Sciatic nerve (tissue), 2 donors: ENCODE measurements at regions not wholly inside any gene's neighbourhood (a gene's known extent, or its start where the extent isn't known, plus 50 kb on each side); places are given as distances from the start of the nearest gene placed in this dataset.

Experiments
- ATAC-seq: fragments of 200-7000 bp; cut with Tn5 transposase; one replicate; pipeline ENCODE4 v1.9.1; 2020; ENCODE audit warnings: mild to moderate bottlenecking, moderate library complexity
- DNase-seq: peaks from one replicate; pipeline ENCODE4 v3.0.0-alpha.2; 2020; ENCODE audit warnings: low spot score
- intact Hi-C: fragments of 100-400 bp; cut with DNase I; formaldehyde crosslinking; loops from one replicate; pipeline ENCODE4 v1.14.2; 2022
- donor health status: DM: no; HTN: no; CAD: no.
- donor health status: DM: no; HTN: no; CAD: no.

DNA sequence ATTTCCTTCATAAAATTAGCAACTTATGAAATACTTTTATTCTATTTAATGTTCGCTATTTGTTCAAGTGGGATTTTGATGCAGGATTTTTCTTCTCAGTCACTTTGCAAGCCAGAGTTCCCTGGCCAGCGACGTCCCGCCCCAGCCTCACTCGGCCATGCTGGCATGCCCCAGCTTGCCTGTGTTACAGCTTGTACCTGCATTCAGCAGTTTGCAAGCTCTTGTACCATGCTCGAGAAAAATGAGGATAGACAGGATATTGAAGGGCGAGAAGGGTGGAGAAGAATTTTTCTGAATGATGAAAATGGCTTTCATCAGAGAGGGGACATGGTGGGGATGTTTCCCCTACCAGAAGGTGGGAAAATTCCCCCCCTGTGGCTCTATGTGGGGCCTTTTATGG lies 2180.2 kb upstream of the PCDH20 start:
- no peak for ATAC-seq
- no peak for DNase-seq
- intact Hi-C loops = no loop called here

GRCh38 chr13:63586467-63586866 lies 2170.8 kb upstream of the PCDH20 start:
- DNase-seq = no peak
- ATAC-seq = no peak
- intact Hi-C loops = no loop called here

DNA sequence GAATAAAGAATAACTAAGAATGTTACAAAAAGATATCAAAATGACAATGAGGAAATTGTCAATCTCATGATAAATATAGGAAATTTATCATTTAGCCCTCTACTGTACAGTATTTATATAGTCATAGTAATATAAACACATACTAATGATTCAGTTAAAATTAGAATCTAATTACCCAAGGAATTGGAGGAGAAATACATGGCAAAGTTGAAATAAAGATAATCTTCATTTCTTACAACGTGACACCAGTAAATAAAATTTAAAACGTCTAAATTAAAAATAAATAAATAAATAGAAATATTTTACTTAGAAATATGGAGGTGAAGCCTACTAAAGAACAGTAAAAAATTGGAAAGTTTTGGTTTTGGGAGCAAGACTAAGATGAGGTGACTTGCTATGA lies 2163.1 kb upstream of the PCDH20 start:
- no peak for ATAC-seq
- DNase-seq = no peak
- intact Hi-C loops = no loop called here

GRCh38 chr13:63567031-63567430 lies 2151.4 kb upstream of the PCDH20 start:
- DNase-seq (no peak), ATAC-seq (no peak)
- intact Hi-C loops = no loop called here

DNA sequence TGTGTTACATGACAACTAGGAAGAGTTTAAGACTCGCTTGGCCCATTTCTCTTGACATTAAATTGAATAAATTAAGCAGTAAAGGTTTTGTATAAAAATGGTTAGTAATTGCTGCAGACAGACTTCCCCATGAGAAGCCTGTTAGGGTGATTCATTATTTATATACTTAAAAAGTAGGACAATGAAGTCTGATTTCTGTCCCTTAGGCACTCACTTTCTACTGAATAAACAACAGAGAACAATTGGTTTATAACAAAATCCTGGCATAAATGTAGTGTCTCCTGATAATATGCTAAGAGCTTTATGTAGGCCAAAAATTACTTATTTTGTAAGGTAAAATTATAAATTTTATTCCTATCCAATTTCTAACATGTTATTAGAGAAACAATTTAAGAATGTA lies 2138.5 kb upstream of the PCDH20 start:
- ATAC-seq = no peak
- intact Hi-C loops = no loop called here
- DNase-seq = no peak

- ATAC-seq = no peak
- DNase-seq = no peak
Measured at GRCh38 chr13:63551731-63552130, 2136.1 kb upstream of the PCDH20 start.

DNA sequence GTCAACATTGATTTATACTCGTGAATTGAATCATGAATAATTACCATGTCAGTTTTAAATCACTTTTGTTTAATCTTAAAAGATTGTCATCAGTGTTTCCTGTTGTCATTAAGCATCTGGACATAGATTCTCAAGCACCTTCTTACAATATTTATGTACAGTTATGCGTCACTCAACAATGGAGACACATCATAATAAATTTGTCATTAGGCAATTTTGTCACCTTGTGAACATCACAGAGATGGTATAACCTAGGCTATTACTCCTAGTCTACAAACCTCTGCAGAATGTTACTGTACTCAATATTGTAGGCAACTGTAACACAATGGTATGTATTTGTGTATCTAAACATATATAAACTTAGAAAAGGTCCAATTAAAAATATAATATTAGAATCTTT lies 2130.9 kb upstream of the PCDH20 start:
- intact Hi-C loops = no loop called here

More at GRCh38 chr13:63551731-63552130, 2136.1 kb upstream of the PCDH20 start:
- intact Hi-C loops = no loop called here

DNA sequence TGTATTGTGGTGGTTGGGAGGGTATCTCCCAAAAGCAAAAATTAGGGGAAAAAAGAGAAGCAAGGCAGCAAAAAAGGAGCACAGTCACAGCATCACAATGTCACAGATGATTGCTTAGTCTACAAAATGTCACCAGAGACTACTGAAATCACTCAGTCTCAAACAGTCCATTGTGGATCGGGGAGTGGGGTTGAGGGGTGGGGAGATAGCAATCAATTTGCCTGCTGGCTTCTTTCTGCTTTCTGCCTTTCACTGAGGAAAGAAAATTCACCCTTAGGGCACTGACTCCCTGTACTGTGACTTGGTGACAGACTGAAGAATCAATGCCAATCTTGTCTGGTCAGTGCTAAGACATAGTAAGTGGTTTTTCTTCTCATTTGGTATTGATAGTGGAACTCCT lies 2127.1 kb upstream of the PCDH20 start:
- intact Hi-C loops = no loop called here
- no peak for DNase-seq
- no peak for ATAC-seq

More for the DNA sequence above, 2130.9 kb upstream of the PCDH20 start:
- ATAC-seq = no peak
- DNase-seq = no peak

DNA sequence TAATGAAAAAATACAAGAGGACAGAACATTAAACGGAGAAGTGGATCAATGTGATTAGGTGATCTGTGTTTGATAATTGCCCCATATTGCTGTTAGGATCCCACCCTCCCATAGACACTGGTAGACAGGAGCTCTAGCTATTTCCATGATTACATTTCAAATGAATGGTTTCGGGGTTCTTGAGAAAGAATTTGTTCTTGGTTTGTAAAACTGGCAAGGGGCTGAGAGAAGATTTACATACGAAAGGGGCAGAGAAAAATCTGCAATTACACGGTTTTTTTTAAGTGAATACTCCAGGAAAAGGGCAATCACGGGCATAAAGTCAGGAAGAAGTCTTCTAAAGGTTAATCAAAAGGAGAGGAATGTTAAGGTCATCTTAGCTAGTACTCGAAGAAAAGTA lies 2125.7 kb upstream of the PCDH20 start:
- intact Hi-C loops = no loop called here
- no peak for DNase-seq
- no peak for ATAC-seq

DNA sequence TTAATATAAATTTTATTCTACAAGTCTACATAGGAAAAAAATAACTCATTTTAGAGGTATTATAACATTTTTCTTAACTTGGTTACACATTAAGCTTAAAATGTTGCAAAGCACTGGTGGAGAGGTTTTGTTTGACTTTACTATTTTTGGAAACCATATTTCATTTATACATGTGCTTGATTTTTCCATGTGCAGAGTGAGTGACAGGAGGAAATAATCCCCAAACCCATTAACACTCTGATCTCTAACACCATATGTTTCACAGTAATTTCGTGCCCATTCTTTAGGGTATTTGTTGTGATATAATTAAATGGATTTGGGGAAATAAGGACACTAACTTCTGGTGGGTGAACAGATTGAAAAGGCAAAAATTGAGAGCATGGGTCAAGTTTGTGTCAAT lies 2124.4 kb upstream of the PCDH20 start:
- intact Hi-C loops = no loop called here
- ATAC-seq (no peak), DNase-seq (no peak)

- DNase-seq (no peak), ATAC-seq (no peak)
- intact Hi-C loops = no loop called here
Measured at GRCh38 chr13:63517371-63517770, 2101.7 kb upstream of the PCDH20 start.

- DNase-seq (no peak), ATAC-seq (no peak)
- intact Hi-C loops = no loop called here
Measured at GRCh38 chr13:63516124-63516523, 2100.5 kb upstream of the PCDH20 start.

GRCh38 chr13:63514886-63515285 lies 2099.2 kb upstream of the PCDH20 start:
- ATAC-seq (no peak), DNase-seq (no peak)
- intact Hi-C loops = no loop called here

GRCh38 chr13:63512095-63512494 lies 2096.4 kb upstream of the PCDH20 start:
- DNase-seq = no peak
- no peak for ATAC-seq
- intact Hi-C loops = no loop called here

GRCh38 chr13:63501702-63502101 lies 2086.1 kb upstream of the PCDH20 start:
- ATAC-seq (no peak), DNase-seq (no peak)
- intact Hi-C loops = no loop called here

GRCh38 chr13:63497601-63498000 lies 2082.0 kb upstream of the PCDH20 start:
- intact Hi-C loops = no loop called here
- no peak for DNase-seq
- ATAC-seq = no peak

GRCh38 chr13:63492604-63493003 lies 2077.0 kb upstream of the PCDH20 start:
- ATAC-seq (no peak), DNase-seq (no peak)
- intact Hi-C loops = no loop called here

DNA sequence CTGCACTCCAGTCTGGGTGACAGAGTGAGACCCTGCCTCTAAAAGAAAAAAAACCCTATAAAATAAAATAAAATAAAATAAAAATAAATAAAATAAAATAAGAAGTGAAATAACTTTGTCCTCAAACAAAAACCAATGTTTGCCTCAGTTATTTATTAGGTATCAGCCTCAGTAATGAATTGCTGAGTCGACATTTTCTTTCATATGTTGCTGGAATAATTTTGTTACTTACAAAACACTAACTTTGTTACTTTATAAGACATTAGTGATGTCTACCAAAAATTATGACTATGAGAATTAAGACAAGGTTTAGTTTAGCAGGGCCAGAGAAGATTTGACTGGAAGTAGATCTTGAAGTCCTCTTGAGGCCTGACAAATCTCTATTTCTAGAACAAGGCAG lies 2074.5 kb upstream of the PCDH20 start:
- no peak for ATAC-seq

GRCh38 chr13:63481334-63481733 lies 2065.7 kb upstream of the PCDH20 start:
- ATAC-seq = no peak
- no peak for DNase-seq
- intact Hi-C loops = no loop called here

More for the DNA sequence above, 2074.5 kb upstream of the PCDH20 start:
- DNase-seq = no peak
- intact Hi-C loops = no loop called here

- intact Hi-C loops = no loop called here
- no peak for DNase-seq
- ATAC-seq = no peak
Measured at GRCh38 chr13:63472711-63473110, 2057.1 kb upstream of the PCDH20 start.

DNA sequence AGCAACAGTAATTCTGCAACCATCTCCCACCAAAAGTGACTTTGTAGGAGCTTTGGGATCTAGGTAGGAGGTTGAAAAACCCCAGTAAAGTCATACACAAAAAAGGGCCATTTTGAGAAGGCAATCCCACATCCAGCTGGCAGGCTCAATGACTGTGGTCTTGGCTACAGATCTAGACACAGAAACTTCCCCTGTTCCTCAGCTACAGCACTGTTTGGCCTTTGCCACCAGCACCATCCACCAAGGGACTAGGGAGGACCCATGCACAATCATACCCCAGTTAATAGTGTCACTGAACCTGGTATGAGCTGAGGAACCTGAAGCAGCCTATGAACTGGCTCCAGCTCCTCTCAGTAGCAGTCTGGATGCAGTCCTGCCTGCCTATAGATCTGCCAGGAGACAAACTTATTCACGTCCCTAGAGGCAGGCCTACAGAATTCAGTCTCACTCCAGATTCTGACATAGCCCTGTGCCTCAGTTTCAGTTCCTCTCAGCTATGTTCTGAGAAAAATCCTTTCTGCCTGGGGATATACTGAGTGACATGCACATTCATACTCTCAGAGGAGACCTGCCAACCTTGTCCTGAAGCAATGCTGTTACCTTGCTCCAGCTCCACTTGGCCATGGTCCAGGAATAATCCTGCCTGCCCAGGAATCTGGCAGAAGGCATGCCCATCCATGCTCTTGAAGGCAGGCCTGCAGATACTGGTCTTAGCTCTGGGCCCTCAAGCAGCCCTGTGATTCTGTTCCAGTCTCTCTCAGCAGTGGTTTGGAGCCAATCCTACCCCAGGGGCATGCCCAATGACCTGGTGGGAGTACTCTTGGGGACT lies 2048.3 kb upstream of the PCDH20 start:
- DNase-seq = no peak
- intact Hi-C loops = no loop called here
- no peak for ATAC-seq
